GM18909 (cell line): ENCODE measurements at regions not wholly inside any gene's neighbourhood (a gene's known extent, or its start where the extent isn't known, plus 50 kb on each side); places are given as distances from the start of the nearest gene placed in this dataset.

Experiments used
- ATAC-seq: cut with Tn5 transposase; IDR thresholded peaks from one replicate; pipeline ENCODE4 v1.9.1; 2021; ENCODE audit warnings: mild to moderate bottlenecking; ENCODE audit not compliant: unreplicated experiment, poor library complexity

DNA sequence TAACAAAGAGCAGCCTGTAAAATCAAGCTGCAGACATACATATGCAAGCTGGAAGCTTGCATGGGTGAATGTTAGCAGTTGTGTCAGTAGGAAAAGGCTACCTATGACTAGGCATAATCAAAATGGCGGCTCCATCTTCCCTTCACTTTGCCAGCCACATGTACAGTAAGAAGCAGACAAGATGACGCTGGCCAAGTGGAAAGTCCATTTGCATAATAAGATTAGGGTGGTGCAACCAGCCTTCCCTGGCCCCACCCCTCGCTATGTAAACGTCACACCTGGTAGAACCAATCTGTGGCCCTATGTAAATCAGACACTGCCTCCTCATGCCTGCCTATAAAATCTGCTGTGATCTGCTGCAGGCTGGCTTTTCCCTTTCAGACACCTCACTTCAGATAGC is 171.9 kb upstream of the USP25 start:
- no peak for ATAC-seq

DNA sequence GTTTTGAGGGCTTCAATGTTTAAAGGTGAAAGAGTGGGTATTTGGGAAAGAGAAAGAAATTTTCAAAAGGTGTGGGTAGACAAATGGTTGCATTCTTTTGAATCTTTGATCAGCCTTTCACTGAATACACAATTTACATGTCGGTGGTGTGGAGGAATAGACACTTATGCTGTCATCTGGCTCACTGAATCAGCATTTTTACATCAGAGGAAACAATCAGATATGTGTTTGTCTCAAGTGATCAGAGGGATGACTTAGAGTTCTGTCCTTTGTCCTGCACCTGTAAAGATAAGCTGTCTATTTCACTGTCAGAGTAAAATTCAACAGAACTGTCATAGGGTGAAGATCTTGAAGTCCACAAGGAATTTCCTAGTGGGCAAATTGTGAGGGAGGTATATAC is 170.9 kb upstream of the USP25 start:
- no peak for ATAC-seq

DNA sequence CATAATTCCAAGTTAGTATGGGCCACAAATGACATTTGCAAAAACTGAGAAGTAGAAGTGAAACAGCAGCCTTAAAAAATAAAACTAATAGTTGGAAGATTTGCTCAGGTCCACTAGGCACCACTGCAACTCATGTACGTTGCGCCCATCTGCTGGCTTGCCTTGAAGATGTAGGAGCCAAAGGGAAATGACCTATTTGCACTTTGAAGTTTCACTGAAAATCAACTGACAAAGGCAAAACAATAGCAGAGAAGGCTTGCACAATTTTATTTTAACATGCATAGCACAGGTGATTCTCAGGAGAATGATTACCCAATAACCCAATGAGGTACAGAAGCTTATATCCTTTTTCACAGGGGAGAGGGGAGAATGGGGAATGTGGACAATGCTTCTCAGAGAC is 170.1 kb upstream of the USP25 start:
- ATAC-seq, result no peak

DNA sequence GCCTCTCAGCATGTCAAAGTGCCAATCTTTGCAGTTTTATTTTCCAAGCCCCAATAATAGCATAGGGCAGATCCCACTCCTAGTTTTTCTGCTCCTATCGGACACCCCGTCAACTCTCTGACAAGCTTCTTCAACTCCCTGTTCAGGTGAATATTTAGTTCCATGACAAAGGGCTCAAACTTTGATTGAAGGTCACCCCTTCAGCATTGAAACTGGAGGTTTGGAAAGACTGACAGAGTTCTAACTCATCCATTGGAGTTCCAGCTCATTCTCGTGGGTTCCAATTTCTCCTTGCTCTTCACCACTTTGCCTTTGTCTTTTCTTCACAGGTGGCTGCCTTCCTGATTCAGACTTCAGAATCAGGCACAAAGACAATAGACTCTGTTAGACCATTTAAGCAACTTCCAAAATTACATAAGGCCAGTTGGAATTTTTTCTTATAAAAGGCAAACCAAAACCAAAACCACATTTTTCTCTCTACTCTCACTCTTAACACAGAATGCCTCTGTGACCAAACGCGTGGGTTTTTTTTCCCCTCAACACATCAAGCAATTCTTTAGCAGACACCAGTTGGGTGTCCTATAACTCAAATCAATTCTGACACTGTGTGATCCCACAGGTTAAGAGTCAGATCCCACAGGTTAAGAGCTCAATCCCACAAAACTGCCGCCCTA is 169.3 kb upstream of the USP25 start:
- no peak for ATAC-seq

DNA sequence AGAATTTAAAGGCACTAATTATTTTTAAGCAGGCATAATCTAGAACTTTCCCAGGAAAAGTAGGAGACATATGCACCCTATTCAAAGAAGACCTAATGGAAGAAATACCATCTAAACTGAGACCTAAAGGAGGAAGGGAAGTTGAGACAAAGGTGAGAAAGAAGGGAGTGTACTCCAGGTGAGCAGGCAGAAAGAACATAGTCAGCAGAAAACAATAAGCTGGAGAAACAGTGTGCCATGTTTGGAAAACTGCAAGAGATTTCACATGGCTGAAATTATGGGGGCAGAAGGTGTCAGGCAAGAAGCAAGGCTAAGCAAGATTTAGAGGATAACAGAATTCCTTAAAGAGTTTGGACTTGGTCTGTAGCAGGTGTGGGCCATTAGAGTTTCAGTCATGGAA is 167.0 kb upstream of the USP25 start:
- ATAC-seq, result no peak

DNA sequence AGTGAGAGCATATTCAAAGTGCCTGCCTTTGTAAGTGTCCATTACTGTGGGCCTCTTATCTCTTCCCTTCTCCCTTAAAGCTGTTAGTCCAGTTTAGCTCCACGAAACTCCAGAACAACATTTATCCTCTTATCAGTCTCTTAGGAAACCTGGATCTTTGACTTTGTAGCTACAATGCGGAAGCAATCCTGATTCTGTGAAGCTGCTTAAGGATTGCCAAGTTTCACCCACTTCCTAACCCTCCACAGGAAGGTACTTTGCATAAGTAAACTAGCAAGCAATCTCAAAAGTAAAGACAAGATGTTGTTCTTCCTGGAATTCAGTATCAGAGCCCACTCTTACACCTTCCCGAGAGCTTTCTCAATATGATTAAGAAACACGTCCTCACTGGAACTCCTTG is 164.9 kb upstream of the USP25 start:
- no peak for ATAC-seq

DNA sequence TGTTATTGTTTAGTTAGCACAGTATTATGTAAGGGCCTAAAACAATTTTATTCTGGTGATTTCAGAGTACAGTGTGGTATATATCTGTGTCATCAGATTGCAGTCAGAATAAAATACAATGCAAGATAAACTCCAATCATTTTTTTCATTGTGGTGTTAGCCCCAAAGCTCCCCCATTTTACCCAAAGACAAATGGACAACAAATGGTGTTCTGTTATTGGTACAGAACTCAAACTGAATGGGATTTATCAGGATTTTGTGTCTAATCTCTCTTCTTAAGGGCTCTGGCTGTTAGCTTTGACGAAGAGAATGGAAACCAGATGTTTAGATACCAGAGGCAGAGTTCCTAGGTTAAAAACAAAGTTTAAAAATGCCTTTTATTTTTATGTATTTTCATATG is 163.1 kb upstream of the USP25 start:
- no peak for ATAC-seq

DNA sequence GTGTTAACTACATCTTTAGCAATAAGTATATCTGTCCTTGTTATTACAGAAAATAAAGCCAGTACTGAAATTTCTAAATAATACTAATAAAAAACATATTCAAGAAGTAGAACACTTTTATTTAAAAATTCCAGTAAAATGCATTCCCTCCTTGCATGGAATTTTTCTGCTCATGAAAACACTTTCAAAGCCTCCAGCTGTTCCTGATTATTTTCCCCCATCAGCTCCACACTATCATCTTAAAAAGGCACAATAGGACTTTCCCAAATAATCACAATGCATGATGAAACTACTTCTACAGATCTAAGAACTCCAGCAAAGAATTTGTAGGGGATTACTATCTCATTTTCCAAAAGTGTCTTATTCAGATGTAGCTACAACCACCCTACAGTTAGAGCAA is 162.6 kb upstream of the USP25 start:
- no peak for ATAC-seq

DNA sequence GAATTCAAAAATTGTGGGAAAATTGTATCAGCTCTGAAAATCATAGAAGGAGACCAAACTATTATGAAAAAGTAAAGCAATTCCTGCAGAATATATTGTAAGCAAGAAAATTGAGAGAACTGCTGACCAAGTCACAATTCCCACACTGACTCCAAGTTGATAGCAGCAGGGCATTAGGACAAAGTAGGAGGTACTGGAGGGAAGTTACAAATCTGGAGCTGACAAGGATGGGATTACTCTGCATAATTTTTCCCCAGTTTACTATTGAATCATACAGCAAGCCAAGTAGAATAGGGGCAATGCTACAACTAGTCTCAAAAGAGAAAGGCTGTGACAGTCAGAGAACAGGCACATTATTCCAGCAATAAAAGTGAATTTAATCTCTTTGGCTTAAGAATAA is 161.3 kb upstream of the USP25 start:
- no peak for ATAC-seq

DNA sequence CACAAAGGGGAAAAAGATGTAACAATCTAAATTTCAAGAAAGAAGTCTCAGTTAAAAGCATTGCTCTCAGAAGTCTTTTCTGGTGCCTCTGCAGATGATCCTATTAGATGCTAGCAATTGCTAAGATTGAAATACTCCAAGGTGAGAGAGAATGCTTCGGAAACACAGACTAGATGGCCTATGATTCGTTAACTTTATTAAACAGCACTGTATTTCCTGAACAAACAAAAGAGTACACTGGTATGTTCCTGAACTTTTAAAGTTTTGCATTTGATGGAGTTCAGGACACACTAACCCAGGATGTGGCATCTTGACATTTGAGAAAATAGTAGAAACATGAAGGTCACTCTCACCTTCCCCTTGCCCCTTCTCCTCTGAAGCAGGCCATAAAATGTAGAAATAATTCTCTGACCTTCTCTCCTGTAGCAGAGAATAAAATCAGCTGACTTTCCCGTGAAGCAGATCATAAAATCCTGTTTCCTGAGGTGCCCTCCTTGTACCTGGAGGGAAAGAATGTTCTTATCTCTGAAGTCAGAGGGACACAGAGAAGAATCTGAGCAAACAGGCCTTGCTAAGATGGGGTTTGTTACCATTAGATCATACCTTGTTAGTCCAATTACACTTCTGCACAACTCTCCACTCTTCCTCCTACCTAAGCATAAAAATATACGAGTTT is 142.9 kb upstream of the USP25 start:
- no peak for ATAC-seq

DNA sequence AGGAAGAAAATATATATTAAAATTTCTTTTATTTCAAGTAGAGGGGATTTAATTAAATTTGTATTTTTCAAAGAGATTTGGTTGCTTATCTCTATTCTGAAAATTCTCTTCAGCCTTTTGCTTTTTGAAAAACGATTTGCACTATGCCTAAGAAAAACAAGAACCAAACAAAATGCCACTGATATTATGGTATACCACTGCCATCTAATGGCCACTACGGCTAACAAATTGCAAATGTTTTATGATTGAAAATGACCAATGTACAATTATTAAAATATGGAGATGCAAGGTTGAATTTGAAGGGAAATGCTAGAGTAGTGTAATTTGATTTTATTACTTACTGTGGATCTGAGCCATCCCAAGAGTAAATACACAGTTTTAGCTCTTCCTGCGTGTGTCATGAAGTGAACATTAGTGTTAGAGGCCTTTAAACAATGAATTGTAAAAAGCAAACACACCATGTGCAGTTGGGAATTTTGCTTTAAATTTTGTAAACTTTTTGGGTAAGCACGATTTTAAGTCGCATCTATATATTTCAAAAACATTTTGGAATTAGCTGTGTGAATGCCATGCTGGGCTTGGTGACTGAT is 137.4 kb upstream of the USP25 start:
- ATAC-seq, result no peak

DNA sequence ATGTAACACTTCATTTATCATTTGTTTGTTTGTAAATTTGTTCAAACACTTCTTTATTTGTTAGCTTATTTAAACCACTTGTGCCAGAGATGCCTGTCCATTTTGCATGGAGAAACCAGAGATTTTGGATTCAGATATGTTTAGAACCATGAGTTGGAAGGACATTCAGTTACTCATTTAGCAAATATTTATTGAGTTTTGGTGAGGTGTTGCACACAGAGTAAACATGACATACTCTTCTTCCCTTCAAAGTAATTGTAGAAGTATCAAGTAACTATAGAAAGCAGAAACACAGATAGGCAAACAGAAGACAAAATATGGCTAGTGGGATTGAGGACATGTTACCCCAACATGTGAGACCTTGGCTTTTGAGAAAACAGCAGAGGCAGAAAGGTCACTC is 136.8 kb upstream of the USP25 start:
- no peak for ATAC-seq

DNA sequence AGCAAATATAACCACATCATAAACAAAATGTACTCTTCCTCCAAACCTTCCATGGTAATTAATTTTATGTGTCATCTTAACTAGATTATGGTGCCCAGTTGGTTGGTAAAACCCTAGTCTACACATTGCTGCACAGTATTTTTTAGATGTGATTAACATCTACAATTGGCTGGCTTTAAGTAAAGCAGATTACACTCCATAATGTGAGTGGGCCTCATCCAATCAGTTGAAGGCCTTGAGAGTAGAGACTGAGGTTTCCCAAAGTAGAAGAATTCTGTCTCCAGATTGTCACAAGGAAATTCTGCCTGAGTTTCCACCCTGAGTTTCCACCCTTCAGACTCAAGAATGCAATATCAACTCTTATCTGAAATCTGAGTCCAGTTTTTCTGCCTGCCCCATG is 128.4 kb upstream of the USP25 start:
- ATAC-seq, result no peak

DNA sequence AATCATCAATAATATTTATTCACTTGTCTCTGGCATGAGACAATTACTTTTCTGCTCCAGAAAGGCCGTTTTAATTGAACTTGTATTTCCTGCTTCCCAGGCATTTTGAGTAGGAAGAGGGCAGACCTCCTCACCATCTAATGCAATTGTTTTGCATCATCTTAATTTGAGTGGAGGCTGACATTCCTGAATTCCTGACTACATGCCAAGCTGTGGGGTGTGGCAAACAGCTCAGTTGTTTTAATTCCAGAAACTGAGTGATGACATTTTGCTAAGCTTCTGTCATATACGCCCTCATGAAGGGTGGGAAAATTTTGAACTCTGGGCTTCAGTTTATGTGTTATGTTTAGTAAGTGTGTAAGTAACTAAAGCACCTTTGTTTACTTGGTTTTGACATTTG is 125.4 kb upstream of the USP25 start:
- ATAC-seq, result no peak

DNA sequence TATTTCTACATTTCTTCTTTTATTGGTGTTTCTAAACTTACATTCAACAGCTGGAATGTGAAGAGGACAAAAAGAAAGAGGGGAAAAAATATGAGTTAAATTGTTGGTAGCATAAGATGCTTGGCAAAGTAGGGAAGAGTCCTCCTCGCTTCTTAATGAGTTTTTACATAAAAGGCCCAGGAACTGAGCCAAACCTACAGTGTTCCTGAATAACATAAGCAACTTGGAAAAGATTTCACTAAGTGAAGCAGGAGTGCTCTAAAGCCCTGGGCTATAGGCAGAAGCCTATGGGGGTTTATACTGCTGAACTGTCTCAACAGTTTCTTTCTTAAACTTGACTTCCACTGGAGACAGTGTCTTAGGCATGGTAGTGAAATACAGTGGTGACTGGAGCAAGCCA is 115.0 kb upstream of the USP25 start:
- ATAC-seq, result no peak

DNA sequence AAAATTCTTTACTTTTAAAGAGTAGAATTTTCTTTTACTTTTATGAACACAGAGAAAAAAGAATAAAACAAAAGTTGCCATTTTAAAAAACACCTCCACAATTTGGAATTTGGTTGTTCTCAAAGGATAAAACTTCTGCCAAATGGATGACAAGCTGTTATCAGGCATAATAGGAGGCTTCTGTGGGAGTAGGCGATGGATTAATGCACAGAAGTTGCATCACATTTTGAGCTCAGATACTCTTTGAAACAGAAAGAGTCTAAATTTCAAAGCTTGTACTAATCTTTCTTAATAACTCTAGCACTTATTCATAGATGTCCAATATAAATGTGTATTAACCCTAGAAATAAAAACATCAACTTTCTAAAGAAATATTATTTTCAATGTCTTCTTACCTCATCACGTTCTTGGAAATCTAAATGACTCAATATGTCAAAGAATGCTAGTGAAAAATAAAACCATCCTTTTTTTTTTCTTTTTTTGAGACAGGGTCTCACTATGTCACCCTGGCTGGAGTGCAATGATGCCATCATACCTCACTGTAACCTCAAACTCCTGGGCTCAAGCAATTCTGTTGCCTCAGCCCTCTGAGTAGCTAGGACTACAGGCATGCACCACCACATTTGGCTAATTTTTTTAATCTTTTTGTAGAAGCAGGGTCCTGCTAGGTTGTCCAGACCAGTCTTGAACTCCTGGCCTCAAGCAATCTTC is 112.8 kb upstream of the USP25 start:
- ATAC-seq, result no peak

DNA sequence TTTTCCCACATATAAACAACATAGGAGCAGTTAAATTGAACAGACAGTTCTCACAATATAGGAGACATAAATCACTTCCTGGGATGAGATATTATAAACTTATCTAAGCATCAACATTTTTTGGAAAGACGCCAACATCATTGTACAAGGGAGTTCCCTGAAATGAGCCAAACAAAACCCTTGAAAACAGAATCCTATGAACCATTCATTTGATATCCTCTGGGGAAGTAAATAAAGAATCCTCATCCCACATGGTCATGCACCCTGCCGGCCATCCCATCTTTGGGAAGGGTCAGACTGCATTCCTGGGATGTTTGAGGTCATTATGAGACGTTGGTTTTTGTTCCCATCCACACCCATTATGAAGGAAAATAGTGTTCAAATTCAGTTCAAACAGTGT is 111.8 kb upstream of the USP25 start:
- no peak for ATAC-seq

DNA sequence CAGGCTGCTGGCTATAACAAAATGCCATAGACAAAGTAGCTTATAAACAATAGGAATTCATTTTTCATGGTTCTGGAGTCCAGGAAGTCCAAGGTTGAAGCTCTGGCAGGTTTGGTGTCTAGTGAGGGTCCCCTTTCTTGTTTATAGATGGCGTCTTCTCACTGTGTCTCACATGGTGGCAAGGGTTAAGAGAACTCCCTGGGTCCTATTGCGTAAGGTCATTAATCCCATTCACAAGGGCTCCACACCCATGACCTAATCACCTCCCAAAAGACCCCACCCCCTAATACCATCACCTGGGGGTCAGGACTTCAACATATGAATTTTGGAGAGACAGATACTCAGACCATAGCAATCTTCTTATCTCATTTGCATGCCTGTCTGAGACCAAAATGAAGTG is 108.9 kb upstream of the USP25 start:
- ATAC-seq, result no peak

DNA sequence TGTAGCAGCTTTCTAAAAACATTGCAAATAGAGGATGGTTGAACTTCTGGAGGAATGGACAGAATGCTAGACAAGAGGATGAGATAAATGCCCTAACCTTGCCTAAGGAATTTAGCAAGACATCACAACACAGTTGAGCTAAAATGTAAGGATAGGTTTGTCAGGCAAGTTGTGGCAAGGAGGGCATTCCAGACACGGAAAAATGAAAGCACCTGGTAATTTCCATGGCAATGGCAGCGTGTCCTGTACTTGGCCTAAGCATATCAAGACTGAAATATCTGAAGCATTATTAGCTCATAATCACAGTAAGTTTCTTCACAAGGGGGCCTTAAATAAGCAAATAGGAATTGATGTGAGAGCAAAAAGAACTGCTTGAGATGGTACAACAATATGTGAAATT is 105.1 kb upstream of the USP25 start:
- ATAC-seq, result no peak

DNA sequence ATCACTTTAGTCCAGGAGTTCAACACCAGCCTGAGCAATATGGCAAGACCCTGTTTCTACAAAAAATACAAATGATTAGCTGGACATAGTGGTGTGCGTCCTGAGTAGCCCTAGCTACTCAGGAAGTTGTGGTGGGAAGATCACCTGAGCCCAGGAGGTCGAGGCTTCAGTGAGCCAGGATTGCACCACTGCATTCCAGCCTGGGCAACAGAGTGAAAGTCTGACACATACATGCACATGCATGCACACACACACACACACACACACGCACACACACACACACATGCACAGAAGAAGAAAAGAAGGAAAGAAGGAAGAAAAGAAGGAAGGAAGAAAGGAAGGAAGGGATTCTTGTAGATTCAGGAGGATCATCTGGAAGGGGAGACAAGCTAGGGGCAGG is 104.4 kb upstream of the USP25 start:
- no peak for ATAC-seq

DNA sequence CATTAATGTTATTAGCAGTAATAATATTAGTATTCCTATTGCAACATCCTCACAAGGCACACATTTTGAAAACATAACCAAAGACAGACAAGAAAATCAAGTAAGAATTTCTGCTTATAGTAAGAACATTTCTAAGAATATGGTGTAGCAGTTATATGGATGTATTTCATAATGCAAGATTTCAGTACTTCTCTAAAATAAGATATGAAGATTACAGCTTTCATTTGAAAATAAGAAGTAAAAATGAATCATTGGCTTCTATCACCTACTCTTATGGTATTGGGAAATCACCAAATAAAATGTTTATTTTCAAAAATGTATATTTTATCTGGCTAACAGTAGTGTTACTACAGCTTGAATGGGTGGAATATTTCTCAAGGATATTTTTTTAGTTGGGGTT is 103.8 kb upstream of the USP25 start:
- no peak for ATAC-seq
